Stimulated activated memory B cell treated with anti-CD40 and anti-IgM and Interleukin-4, amounts not matched to agents 10 μg/mL and 1 μg/mL and 100 μg/mL, for 72 hours (primary cell): ENCODE measurements at regions not wholly inside any gene's neighbourhood (a gene's known extent, or its start where the extent isn't known, plus 50 kb on each side); places are given as distances from the start of the nearest gene placed in this dataset.

ENCODE experiments used
- ATAC-seq: fragments of 150-1000 bp; cut with Tn5 transposase; 2 replicates; pipeline ENCODE4 v1.10.0; 2021
- H3K27ac Mint-ChIP-seq: one replicate; pipeline ENCODE4 v1.8.0; 2022; ENCODE audit warnings: mild to moderate bottlenecking, mixed read lengths
- H3K27me3 Mint-ChIP-seq: one replicate; pipeline ENCODE4 v1.8.0; 2022; ENCODE audit warnings: mixed read lengths
- H3K36me3 Mint-ChIP-seq: one replicate; pipeline ENCODE4 v1.8.0; 2022; ENCODE audit warnings: mixed read lengths
- H3K4me1 Mint-ChIP-seq: one replicate; pipeline ENCODE4 v1.8.0; 2022; ENCODE audit warnings: mixed read lengths
- H3K4me3 Mint-ChIP-seq: one replicate; pipeline ENCODE4 v1.8.0; 2022; ENCODE audit warnings: mild to moderate bottlenecking, moderate library complexity, mixed read lengths
- H3K9me3 Mint-ChIP-seq: one replicate; pipeline ENCODE4 v1.8.0; 2022; ENCODE audit warnings: mixed read lengths

GRCh38 chr5:88394536-88395175 lies 126.0 kb upstream of the TMEM161B start:
- no peak for ATAC-seq
- Mint-ChIP-seq H3K4me3 (no peak overlapping the region), H3K4me1 (no peaks in the 10 kb centered on the region), H3K9me3 (no peaks in the 10 kb centered on the region), H3K36me3 (no peaks in the 10 kb centered on the region), H3K27me3 (peaks cover 9% of the 10 kb centered on the region), H3K27ac (no peak overlapping the region)

DNA sequence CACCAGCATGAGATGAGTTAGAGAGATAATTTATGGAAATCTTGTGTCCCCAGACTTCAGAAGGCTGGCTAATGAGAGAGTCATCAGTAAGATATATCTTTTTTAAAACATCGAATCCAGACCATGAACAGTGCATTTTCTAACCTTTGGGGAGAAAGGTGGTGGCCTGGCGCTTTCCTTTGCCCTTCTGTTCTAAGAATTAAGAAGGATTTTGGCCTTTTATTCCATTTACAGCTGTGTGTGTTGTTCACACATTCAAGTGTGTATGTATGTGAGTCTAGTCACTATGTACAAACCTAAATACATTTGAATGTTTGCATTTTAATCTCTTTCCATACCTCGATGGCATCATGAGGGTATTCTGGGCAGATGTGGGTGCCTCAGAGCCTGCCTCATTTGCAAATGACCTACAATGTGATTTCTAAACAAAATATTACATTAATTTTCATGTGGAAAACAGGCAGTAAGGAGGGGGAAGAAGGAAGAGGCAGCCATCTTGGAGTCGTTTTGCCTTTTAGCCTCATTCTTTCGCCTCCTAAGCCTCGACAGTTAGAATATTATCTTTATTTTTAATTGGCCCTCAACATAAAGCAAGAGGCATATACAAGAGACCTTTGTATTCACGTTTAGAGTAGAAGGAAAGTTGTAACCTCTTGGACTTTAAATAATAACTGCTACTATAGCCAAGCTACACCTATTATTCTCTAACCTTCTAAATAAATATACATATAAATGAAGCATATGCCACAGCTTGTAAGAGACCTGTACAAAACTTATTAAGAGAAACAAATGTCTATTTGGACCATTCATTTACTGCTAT lies 125.3 kb upstream of the TMEM161B start:
- Mint-ChIP-seq H3K4me3 (no peak overlapping the region), H3K27ac (no peak overlapping the region), H3K27me3 (peaks cover 9% of the 10 kb centered on the region), H3K9me3 (no peaks in the 10 kb centered on the region), H3K36me3 (no peaks in the 10 kb centered on the region), H3K4me1 (no peaks in the 10 kb centered on the region)
- ATAC-seq = no peak

GRCh38 chr5:88393042-88393441 lies 124.4 kb upstream of the TMEM161B start:
- no peak overlapping the region for H3K27ac Mint-ChIP-seq
- H3K36me3 Mint-ChIP-seq = no peaks in the 10 kb centered on the region
- no peak for ATAC-seq
- peaks cover 17% of the 10 kb centered on the region for H3K27me3 Mint-ChIP-seq
- H3K4me3 Mint-ChIP-seq = no peak overlapping the region
- no peaks in the 10 kb centered on the region for H3K4me1 Mint-ChIP-seq
- no peaks in the 10 kb centered on the region for H3K9me3 Mint-ChIP-seq

DNA sequence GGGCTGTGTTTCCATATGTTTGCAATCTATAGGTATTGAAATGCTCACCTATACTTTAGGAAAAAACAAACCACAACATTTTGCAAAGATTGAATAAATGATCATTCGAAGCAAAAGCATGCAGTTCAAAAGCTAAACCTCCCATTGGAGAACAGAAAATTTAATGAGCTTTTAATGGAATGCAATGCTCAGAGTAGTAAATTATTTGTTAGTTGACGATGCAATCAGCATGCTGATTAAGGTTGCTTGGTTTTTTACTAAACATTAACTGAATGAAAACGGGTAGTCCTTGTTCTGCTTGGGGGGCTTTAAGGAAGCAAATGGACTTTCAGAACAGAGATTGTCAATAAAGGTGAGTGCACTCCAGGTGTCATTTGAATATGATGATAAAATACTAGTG lies 123.3 kb upstream of the TMEM161B start:
- no peak overlapping the region for H3K4me3 Mint-ChIP-seq
- no peaks in the 10 kb centered on the region for H3K36me3 Mint-ChIP-seq
- H3K9me3 Mint-ChIP-seq = no peaks in the 10 kb centered on the region
- H3K27me3 Mint-ChIP-seq = peaks cover 8% of the 10 kb centered on the region
- H3K27ac Mint-ChIP-seq = no peak overlapping the region
- no peaks in the 10 kb centered on the region for H3K4me1 Mint-ChIP-seq
- ATAC-seq = no peak

GRCh38 chr5:88391116-88391515 lies 122.5 kb upstream of the TMEM161B start:
- ATAC-seq = no peak
- Mint-ChIP-seq H3K4me3 (no peak overlapping the region), H3K9me3 (no peaks in the 10 kb centered on the region), H3K36me3 (no peaks in the 10 kb centered on the region), H3K27me3 (peaks cover 8% of the 10 kb centered on the region), H3K4me1 (no peaks in the 10 kb centered on the region), H3K27ac (no peak overlapping the region)

DNA sequence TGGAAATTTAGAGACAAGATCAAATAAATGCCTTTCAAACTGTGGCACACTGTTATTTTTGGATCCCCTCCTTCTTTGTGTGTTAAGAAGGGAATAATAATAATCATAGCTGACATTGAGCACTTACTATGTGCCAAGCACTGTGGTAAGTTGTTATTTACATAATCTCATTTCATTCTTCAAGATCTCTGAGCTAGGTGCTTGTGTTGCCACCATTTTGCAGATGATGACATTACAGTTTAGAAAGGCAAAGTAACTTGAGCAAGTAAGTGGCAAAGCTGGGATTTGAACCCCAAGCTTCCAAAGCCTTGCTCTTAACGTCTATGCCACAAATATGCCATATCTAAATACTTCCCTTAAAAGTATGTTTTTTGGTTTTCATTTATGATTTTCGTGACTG lies 121.8 kb upstream of the TMEM161B start:
- no peak overlapping the region for H3K4me3 Mint-ChIP-seq
- no peak overlapping the region for H3K27ac Mint-ChIP-seq
- H3K9me3 Mint-ChIP-seq = no peaks in the 10 kb centered on the region
- H3K27me3 Mint-ChIP-seq = peaks cover 8% of the 10 kb centered on the region
- H3K4me1 Mint-ChIP-seq = no peaks in the 10 kb centered on the region
- H3K36me3 Mint-ChIP-seq = no peaks in the 10 kb centered on the region
- ATAC-seq = no peak

GRCh38 chr5:88390096-88390441 lies 121.4 kb upstream of the TMEM161B start:
- Mint-ChIP-seq H3K4me1 (no peaks in the 10 kb centered on the region), H3K27me3 (peaks cover 8% of the 10 kb centered on the region), H3K27ac (no peak overlapping the region)

GRCh38 chr5:88389338-88390095 lies 120.9 kb upstream of the TMEM161B start:
- Mint-ChIP-seq H3K27ac (no peak overlapping the region), H3K27me3 (peaks cover 8% of the 10 kb centered on the region), H3K36me3 (no peaks in the 10 kb centered on the region), H3K4me1 (no peaks in the 10 kb centered on the region), H3K9me3 (no peaks in the 10 kb centered on the region), H3K4me3 (no peak overlapping the region)
- ATAC-seq = no peak

More at GRCh38 chr5:88390096-88390441, 121.4 kb upstream of the TMEM161B start:
- H3K9me3 Mint-ChIP-seq = no peaks in the 10 kb centered on the region
- H3K36me3 Mint-ChIP-seq = no peaks in the 10 kb centered on the region
- no peak for ATAC-seq
- H3K4me3 Mint-ChIP-seq = no peak overlapping the region

DNA sequence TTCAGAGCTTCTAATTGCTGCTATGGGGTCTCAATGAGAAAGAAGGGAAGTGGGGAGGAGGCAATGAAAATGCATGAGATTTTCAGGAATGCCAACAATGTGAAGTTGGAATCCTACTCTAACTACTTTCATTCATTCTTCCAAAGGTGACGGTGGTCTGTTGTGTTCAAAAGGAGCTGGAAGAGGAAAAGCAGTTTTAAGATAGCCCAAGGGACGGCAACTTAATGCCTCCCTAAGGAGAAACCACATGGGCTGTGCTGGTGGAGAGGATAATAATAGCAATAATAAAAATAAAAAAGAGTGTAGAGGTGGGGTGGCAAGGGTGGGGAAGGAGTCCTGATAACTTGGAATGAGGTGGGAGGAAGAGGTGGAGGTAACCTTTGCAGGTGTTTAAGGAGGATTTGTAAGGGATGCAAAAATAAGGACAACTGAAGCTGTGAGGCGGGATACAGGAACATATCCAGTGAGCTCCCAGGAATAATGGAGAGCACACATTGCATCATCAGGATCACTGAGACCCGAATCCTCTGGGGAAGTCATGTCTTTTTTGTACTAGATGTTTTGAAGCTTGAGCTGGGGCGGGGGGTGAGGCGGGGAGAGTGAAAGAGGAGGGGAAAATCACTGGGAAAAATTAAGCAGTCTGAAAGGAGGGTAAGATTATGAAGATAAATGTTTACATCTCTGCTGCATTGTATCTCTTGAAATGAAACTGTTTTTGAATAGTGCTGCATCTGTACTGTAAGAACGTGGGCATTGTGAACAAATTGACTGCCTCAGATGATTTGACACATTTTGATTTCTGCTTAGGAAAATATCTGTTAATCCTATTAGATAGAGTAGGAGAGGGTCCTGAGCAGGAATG lies 120.1 kb upstream of the TMEM161B start:
- no peaks in the 10 kb centered on the region for H3K9me3 Mint-ChIP-seq
- no peak overlapping the region for H3K27ac Mint-ChIP-seq
- no peaks in the 10 kb centered on the region for H3K36me3 Mint-ChIP-seq
- H3K4me1 Mint-ChIP-seq = no peaks in the 10 kb centered on the region
- H3K27me3 Mint-ChIP-seq = peaks cover 8% of the 10 kb centered on the region
- no peak for ATAC-seq
- no peak overlapping the region for H3K4me3 Mint-ChIP-seq

- no peak for ATAC-seq
- Mint-ChIP-seq H3K27ac (no peak overlapping the region), H3K9me3 (no peaks in the 10 kb centered on the region), H3K4me3 (no peak overlapping the region), H3K36me3 (no peaks in the 10 kb centered on the region), H3K27me3 (peaks cover 8% of the 10 kb centered on the region), H3K4me1 (no peaks in the 10 kb centered on the region)
Observed at GRCh38 chr5:88384886-88385285, 116.2 kb upstream of the TMEM161B start.

GRCh38 chr5:88380332-88380731 lies 111.7 kb upstream of the TMEM161B start:
- no peak overlapping the region for H3K27ac Mint-ChIP-seq
- H3K27me3 Mint-ChIP-seq = no peaks in the 10 kb centered on the region
- no peak overlapping the region for H3K4me3 Mint-ChIP-seq
- H3K4me1 Mint-ChIP-seq = no peaks in the 10 kb centered on the region
- H3K36me3 Mint-ChIP-seq = no peaks in the 10 kb centered on the region
- no peak for ATAC-seq
- H3K9me3 Mint-ChIP-seq = no peaks in the 10 kb centered on the region

DNA sequence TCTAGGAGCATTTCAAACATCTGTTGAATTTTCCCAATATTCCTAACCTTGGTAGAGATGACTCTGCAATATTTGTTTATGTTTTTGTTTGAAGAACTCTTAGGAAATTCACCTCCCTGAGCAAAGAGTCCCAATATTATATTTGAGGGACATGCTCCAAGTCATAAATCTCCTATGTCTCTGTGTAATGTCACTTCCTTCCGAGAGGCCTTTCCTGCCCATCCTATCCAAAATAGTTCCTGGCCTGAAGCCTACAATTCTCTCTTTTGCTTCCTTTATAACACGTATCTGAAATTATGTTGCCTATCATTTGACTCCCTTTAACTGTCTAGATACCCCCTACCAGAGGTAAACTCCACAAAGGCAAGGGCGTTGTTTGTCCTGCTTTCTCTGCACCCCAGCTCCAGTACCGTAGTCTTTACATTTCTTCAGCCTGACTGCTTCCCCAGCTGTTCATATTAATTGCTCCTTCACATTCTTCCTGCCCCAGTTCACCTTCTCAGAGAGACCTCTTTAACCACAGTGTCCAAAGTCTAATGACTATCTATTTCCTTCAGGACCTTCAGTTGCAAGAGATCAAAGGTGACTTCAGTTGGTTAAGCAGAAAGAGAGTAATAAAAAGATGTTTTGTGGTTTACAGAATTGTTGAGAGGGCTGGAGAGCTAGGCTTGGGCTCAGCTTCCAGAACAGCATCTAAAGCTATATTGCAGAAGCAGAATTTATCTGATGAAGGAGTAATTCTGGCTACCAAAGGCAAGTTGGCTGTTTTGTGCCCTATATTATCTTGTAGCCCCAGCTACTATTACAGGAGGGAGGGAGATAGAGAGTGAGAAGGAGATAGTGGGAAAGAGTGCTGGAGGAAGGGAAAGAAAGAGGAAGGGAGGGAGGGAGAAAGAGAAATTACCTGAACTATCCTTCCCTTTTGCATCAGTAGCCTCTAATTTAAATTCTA lies 109.3 kb upstream of the TMEM161B start:
- Mint-ChIP-seq H3K27ac (no peak overlapping the region), H3K27me3 (no peaks in the 10 kb centered on the region), H3K36me3 (no peaks in the 10 kb centered on the region), H3K4me1 (no peaks in the 10 kb centered on the region), H3K4me3 (no peak overlapping the region), H3K9me3 (no peaks in the 10 kb centered on the region)
- no peak for ATAC-seq

GRCh38 chr5:88377240-88377639 lies 108.6 kb upstream of the TMEM161B start:
- Mint-ChIP-seq H3K36me3 (no peaks in the 10 kb centered on the region), H3K27ac (no peak overlapping the region), H3K4me3 (no peak overlapping the region), H3K9me3 (no peaks in the 10 kb centered on the region), H3K4me1 (no peaks in the 10 kb centered on the region), H3K27me3 (no peaks in the 10 kb centered on the region)
- no peak for ATAC-seq

GRCh38 chr5:88376728-88377127 lies 108.1 kb upstream of the TMEM161B start:
- Mint-ChIP-seq H3K27me3 (no peaks in the 10 kb centered on the region), H3K27ac (no peak overlapping the region), H3K4me1 (no peaks in the 10 kb centered on the region), H3K36me3 (no peaks in the 10 kb centered on the region), H3K4me3 (no peak overlapping the region), H3K9me3 (no peaks in the 10 kb centered on the region)
- no peak for ATAC-seq
